ENCODE measurements at regions not wholly inside any gene's neighbourhood (a gene's known extent, or its start where the extent isn't known, plus 50 kb on each side); places are given as distances from the start of the nearest gene placed in this dataset.

- CTCF ChIA-PET: no interaction called here
- DNase-seq (ENCODE audit: low read depth in 1 of 2, low spot score in 1 of 2): no peak
- no peak for FAIRE-seq
- H3K27ac ChIP-seq: no peak overlapping the region
- ATAC-seq: no peak
- POLR2A ChIA-PET: no interaction called here
- no peak overlapping the region for H3K4me3 ChIP-seq
- no peak for TF ChIP-seq REST (IDR thresholded peaks at IDR 0.05)
- TF ChIP-seq HDAC2 (IDR thresholded peaks at IDR 0.05): no peak
- no peak for TF ChIP-seq ZC3H11A (IDR thresholded peaks at IDR 0.05)
- no peak for TF ChIP-seq FOSL2 (IDR thresholded peaks at IDR 0.05)
- no peak for TF ChIP-seq FOSL2 (CRISPR knock-in tag; IDR thresholded peaks at IDR 0.05)
- no peak for TF ChIP-seq CTCF (IDR thresholded peaks at IDR 0.05)
- TF ChIP-seq JUN (IDR thresholded peaks at IDR 0.05): no peak
- no peak for TF ChIP-seq BCL3 (IDR thresholded peaks at IDR 0.05)
- TF ChIP-seq MAFK (IDR thresholded peaks at IDR 0.05; ENCODE audit: partially characterized antibody): no peak
- TF ChIP-seq HEYL (CRISPR knock-in tag; IDR thresholded peaks at IDR 0.05): no peak
- TF ChIP-seq KDM1A (IDR thresholded peaks at IDR 0.05; ENCODE audit: low read depth): no peak
- H3K4me2 ChIP-seq: no peak overlapping the region
- no peaks in the 10 kb centered on the region for H3K9me3 ChIP-seq
- H3K4me1 ChIP-seq: no peaks in the 10 kb centered on the region
- WGBS (ENCODE audit: missing lambda C conversion rate): 4% methylated on average over 2 of the region's 2 CpGs
These were observed 175.8 kb downstream of the USP46 start for GRCh38 chr4:52483186-52483890.

- ATAC-seq (no peak), FAIRE-seq (no peak), DNase-seq (ENCODE audit: low read depth in 1 of 2, low spot score in 1 of 2) (no peak)
- no peak overlapping the region for H3K4me3 ChIP-seq
- H3K9me3 ChIP-seq: no peaks in the 10 kb centered on the region
- no peak overlapping the region for H3K27ac ChIP-seq
- WGBS (ENCODE audit: missing lambda C conversion rate): 0% methylated on average over 1 of the region's 1 CpG
- ChIA-PET CTCF (no interaction called here), POLR2A (no interaction called here)
- H3K4me1 ChIP-seq: no peaks in the 10 kb centered on the region
- no peak overlapping the region for H3K4me2 ChIP-seq
- TF ChIP-seq RARB (CRISPR knock-in tag; IDR thresholded peaks at IDR 0.05): no peak
- TF ChIP-seq KDM1A (IDR thresholded peaks at IDR 0.05; ENCODE audit: low read depth): no peak
- no peak for TF ChIP-seq FOSL2 (IDR thresholded peaks at IDR 0.05)
- TF ChIP-seq FOSL2 (CRISPR knock-in tag; IDR thresholded peaks at IDR 0.05): no peak
- no peak for TF ChIP-seq ATOH8 (CRISPR knock-in tag; IDR thresholded peaks at IDR 0.05; ENCODE audit: low read depth)
- no peak for TF ChIP-seq HES2 (IDR thresholded peaks at IDR 0.05)
- no peak for TF ChIP-seq SMC3 (IDR thresholded peaks at IDR 0.05)
- TF ChIP-seq RFX5 (IDR thresholded peaks at IDR 0.05): no peak
- no peak for TF ChIP-seq CTCF (IDR thresholded peaks at IDR 0.05)
- TF ChIP-seq ZC3H11A (IDR thresholded peaks at IDR 0.05): no peak
- no peak for TF ChIP-seq TP53 (CRISPR knock-in tag; IDR thresholded peaks at IDR 0.05)
- TF ChIP-seq E2F6 (IDR thresholded peaks at IDR 0.05; ENCODE audit: borderline replicate concordance, low read depth): no peak
- no peak for TF ChIP-seq GATA3 (IDR thresholded peaks at IDR 0.05; ENCODE audit: borderline replicate concordance)
- no peak for TF ChIP-seq CBX2 (IDR thresholded peaks at IDR 0.05; ENCODE audit: borderline replicate concordance, low read depth)
- TF ChIP-seq TFCP2L1 (CRISPR knock-in tag; IDR thresholded peaks at IDR 0.05): no peak
- TF ChIP-seq MAFK (IDR thresholded peaks at IDR 0.05; ENCODE audit: partially characterized antibody): no peak
- TF ChIP-seq CHD2 (IDR thresholded peaks at IDR 0.05; ENCODE audit: low read length, partially characterized antibody): no peak
These were observed 151.3 kb downstream of the USP46 start for GRCh38 chr4:52507774-52508173.
